ENCODE measurements at regions not wholly inside any gene's neighbourhood (a gene's known extent, or its start where the extent isn't known, plus 50 kb on each side); places are given as distances from the start of the nearest gene placed in this dataset.

DNA sequence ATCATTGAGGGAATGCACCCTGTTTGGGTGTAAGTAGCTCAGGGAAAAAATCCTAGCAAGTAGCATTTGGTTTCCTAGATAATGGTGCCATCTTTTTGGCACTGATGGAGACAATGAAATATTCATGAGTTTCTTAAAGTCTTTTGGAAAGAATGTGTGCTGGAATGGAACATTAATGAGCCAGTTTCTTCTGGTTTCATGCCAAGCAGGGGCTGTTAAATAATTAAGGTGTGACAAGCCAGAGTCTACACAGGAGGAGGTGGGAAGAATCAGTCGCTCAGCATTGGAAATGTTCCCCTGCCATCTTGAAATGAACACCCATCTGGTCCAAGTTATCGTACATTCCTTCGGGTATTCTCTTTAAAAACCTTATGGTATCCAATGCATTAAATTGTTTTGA lies 457.3 kb downstream of the RIT2 start:
- Histone ChIP-seq H3K79me2 (ENCODE audit: low read depth) (no peaks in the 10 kb centered on the region), H4K20me1 (ENCODE audit: insufficient read depth) (no peaks in the 10 kb centered on the region), H3K27me3 (ENCODE audit: insufficient read depth, low read depth) (no peaks in the 10 kb centered on the region), H2AFZ (no peak overlapping the region), H3K4me3 (no peak overlapping the region), H3F3A (ENCODE audit: insufficient read depth, low read depth) (no peaks in the 10 kb centered on the region), H3K9me3 (ENCODE audit: insufficient read depth, low read depth) (no peaks in the 10 kb centered on the region), H3K9me2 (ENCODE audit: insufficient read depth) (no peaks in the 10 kb centered on the region), H3K36me3 (ENCODE audit: low read depth) (no peaks in the 10 kb centered on the region), H3K4me1 (replicated peaks; ENCODE audit: insufficient read depth) (no peaks in the 10 kb centered on the region), H3K4me2 (no peak overlapping the region), H3K27ac (no peak overlapping the region)
- BruUV-seq (replicated peaks): no TSS peak
- CTCF ChIA-PET: no interaction called here
- POLR2A ChIA-PET (ENCODE audit: unreplicated experiment): no interaction called here
- intact Hi-C loops (cut with micrococcal nuclease; ENCODE audit: unreplicated experiment): no loop called here
- TF ChIP-seq, protein P1, sequence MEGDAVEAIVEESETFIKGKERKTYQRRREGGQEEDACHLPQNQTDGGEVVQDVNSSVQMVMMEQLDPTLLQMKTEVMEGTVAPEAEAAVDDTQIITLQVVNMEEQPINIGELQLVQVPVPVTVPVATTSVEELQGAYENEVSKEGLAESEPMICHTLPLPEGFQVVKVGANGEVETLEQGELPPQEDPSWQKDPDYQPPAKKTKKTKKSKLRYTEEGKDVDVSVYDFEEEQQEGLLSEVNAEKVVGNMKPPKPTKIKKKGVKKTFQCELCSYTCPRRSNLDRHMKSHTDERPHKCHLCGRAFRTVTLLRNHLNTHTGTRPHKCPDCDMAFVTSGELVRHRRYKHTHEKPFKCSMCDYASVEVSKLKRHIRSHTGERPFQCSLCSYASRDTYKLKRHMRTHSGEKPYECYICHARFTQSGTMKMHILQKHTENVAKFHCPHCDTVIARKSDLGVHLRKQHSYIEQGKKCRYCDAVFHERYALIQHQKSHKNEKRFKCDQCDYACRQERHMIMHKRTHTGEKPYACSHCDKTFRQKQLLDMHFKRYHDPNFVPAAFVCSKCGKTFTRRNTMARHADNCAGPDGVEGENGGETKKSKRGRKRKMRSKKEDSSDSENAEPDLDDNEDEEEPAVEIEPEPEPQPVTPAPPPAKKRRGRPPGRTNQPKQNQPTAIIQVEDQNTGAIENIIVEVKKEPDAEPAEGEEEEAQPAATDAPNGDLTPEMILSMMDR (conservative IDR thresholded peaks at IDR 0.05): no peak
- no peak for TF ChIP-seq EZH2 (IDR thresholded peaks at IDR 0.05; ENCODE audit: low read depth)
- no peak for DNase-seq

DNA sequence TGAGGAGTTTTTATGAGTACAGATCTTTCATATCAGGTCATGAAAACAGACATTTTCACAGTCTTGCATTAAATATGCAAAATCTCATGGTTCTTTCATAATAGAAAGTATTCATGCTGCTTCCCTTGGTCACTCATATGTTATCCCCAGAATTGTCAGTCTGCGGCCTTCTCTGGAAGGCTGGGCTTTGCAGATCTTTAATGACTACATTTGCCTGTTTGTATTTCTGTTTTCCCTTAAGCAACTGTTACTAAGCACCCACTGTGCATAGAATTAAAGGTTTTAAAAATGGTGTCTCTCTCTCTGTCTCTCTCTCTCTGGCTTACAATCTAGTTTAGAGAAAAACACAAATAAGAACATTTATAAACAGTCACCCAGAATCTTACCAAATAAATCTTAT lies 456.3 kb downstream of the RIT2 start:
- H3K79me2 ChIP-seq (ENCODE audit: low read depth): no peaks in the 10 kb centered on the region
- no peaks in the 10 kb centered on the region for H3K9me2 ChIP-seq (ENCODE audit: insufficient read depth)
- no peaks in the 10 kb centered on the region for H3K9me3 ChIP-seq (ENCODE audit: insufficient read depth, low read depth)
- H3K27me3 ChIP-seq (ENCODE audit: insufficient read depth, low read depth): no peaks in the 10 kb centered on the region
- intact Hi-C loops (cut with micrococcal nuclease; ENCODE audit: unreplicated experiment): no loop called here
- ChIA-PET CTCF (no interaction called here), POLR2A (ENCODE audit: unreplicated experiment) (no interaction called here)
- H3K4me2 ChIP-seq: no peak overlapping the region
- BruUV-seq (replicated peaks): no TSS peak
- H3K27ac ChIP-seq: no peak overlapping the region
- TF ChIP-seq, protein P1 (conservative IDR thresholded peaks at IDR 0.05): no peak
- TF ChIP-seq EZH2 (IDR thresholded peaks at IDR 0.05; ENCODE audit: low read depth): no peak
- no peak overlapping the region for H3K4me3 ChIP-seq
- no peaks in the 10 kb centered on the region for H3K36me3 ChIP-seq (ENCODE audit: low read depth)
- no peaks in the 10 kb centered on the region for H4K20me1 ChIP-seq (ENCODE audit: insufficient read depth)
- DNase-seq: no peak
- H2AFZ ChIP-seq: no peak overlapping the region
- H3F3A ChIP-seq (ENCODE audit: insufficient read depth, low read depth): no peaks in the 10 kb centered on the region
- H3K4me1 ChIP-seq (replicated peaks; ENCODE audit: insufficient read depth): no peaks in the 10 kb centered on the region

DNA sequence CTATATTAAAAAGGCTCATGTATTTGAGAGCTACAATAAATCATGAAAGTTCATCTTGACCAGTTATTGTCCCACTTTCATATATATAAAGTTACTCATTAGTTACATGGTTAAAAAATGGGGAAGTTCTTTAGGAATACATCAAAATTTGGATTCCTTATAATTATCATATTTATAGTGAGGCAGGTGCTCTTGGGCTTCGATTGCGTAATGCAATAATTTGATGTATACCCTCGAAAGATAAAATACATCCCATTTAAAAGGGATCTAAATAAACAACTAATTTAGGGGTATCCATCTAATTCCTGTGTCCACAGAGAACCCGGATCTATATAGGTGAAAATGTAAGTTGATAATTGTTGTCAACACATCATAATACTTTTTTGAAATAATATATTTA lies 444.6 kb downstream of the RIT2 start:
- Histone ChIP-seq H3K36me3 (ENCODE audit: low read depth) (no peaks in the 10 kb centered on the region), H3K4me1 (replicated peaks; ENCODE audit: insufficient read depth) (no peaks in the 10 kb centered on the region), H3K9me2 (ENCODE audit: insufficient read depth) (no peaks in the 10 kb centered on the region), H3K27me3 (ENCODE audit: insufficient read depth, low read depth) (no peaks in the 10 kb centered on the region), H3K9me3 (ENCODE audit: insufficient read depth, low read depth) (no peaks in the 10 kb centered on the region), H3K27ac (no peak overlapping the region), H3K4me3 (no peak overlapping the region), H2AFZ (no peak overlapping the region), H4K20me1 (ENCODE audit: insufficient read depth) (no peaks in the 10 kb centered on the region), H3K79me2 (ENCODE audit: low read depth) (no peaks in the 10 kb centered on the region), H3F3A (ENCODE audit: insufficient read depth, low read depth) (no peaks in the 10 kb centered on the region), H3K4me2 (no peak overlapping the region)
- no peak for TF ChIP-seq EZH2 (IDR thresholded peaks at IDR 0.05; ENCODE audit: low read depth)
- TF ChIP-seq, protein P1 (conservative IDR thresholded peaks at IDR 0.05): no peak
- BruUV-seq (replicated peaks): no TSS peak
- DNase-seq: no peak
- CTCF ChIA-PET: no interaction called here
- POLR2A ChIA-PET (ENCODE audit: unreplicated experiment): no interaction called here
- intact Hi-C loops (cut with micrococcal nuclease; ENCODE audit: unreplicated experiment): no loop called here
